HG03342 (cell line): ENCODE measurements at regions not wholly inside any gene's neighbourhood (a gene's known extent, or its start where the extent isn't known, plus 50 kb on each side); places are given as distances from the start of the nearest gene placed in this dataset.
A peak's percentile ranks its signal among the peaks of the same experiment; 100 is the strongest.
"Not testable (repeated sequence)": the region's sequence is repeated elsewhere in the genome, so short reads cannot be mapped to it uniquely, and the experiment has no call there.

Experiments
- ATAC-seq: cut with Tn5 transposase; IDR thresholded peaks from one replicate; pipeline ENCODE4 v1.9.1; 2021; ENCODE audit warnings: mild to moderate bottlenecking, moderate library complexity; ENCODE audit not compliant: unreplicated experiment

DNA sequence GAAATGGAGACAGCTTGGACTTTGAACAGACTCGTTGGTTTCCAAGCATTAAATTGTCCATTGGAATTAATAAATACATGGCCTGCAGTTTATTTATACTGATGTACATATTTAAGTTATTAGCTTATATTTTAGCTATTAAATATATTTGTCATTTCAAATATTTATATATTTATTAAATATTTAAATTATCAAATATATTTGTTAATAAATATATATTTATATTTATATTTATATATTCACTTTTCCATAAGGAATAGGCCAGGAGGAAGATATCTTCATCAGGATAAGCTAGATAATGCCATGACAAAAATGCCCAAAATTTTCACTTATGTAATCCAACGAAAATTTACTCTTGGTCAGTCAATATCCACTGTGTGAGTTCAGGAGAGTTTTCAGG lies 229.9 kb downstream of the ZNF608 start:
- ATAC-seq = no peak

DNA sequence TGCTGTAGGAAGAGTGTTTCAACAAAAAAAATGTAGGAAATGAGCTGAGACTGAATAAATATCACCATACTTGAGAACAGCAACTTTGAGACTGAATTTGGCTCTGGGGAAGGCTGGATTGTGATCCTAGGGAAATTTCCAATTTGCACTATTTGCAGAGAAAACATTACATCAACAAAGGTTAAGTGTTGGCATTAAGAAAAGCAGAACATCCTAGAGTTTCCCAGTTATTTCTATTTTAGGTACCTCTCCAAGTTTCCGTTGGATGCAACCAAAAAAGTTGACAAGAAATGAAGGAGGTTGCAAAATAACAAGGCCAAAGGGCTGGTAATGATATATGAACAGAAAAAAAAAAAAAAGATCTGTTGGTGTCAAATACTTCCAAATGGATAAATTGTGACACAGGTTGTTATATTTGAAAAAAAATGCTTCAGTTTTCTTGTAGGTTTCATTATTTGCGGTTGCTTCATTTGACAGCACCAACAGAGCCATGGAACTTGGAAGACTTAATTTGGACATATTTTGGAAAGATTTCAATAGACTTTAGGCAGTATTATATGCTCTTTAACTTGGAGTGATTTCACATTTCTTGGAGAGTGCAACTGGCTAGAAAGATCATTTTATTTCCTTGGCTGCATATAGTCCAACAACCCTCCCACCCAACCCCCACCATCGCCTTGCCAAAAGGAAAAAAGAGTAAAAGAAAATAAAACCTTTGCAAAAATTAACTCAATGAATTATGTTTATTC lies 230.8 kb downstream of the ZNF608 start:
- ATAC-seq = no peak

DNA sequence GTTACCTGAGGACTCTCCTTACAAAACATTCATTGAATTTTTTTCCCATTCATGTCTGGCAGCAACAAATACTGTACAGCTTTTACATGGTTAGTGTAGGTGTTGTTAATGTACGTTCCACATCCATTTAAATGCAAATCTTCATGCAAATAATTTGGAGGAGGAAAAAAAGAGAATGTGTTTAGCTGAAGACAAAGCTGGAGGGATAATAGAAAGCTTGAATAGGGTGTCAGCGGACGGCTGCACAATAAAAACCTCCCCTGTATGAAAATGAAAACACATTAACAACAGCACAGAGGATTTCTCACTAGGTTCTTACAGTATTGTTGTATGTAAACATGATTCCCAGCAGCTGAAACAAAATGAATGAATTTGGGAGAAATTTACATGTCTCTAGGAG lies 231.5 kb downstream of the ZNF608 start:
- no peak for ATAC-seq

DNA sequence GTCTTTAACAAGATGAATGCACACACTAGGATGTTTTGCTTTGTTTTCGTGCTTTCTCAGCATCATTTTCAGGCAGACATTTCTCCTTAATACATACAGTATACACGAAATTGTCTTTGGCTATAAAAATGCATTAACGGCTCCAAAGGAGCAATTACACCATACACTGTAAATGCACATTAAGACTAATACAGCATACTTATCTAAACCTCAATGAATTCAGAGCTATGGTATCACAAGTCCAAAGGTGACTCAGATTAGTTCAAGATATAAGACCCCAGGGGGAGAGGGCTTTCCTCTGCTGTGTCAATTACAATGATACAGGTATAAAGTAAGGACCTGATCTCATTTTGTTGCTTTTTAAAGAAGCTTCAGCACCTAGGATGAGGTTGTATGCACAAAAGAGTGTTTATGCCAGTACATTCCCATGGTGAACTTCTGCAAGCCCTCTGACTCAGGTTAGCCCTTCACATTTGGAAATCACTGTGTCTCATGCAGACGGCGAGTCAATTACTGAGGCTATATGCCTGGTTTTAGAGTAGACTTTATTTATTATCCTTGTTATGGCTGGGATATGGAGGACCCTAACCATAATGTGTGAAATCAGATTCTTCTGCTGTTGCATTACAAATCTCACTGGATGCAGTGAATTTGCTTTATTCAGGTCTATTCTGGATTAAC lies 233.3 kb downstream of the ZNF608 start:
- ATAC-seq = no peak

DNA sequence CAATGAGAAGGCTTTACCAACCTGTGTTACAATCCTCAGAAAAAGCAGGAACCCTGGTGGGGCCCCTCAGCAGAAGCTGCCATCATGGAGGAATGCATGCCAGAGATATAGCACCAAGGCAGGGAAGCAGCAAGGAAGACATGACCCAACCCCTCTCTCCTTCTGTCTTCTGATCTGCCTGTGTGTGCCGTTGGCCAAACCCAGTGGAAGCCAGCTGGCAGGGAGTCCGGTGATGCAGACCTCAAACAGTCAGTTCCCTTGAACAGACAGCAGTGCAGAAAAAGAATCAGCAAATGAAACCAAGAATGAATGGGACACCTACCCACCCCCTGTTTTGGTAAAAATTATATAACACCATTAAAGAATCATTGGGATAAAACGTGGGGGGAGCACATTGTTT lies 234.2 kb downstream of the ZNF608 start:
- ATAC-seq = no peak

DNA sequence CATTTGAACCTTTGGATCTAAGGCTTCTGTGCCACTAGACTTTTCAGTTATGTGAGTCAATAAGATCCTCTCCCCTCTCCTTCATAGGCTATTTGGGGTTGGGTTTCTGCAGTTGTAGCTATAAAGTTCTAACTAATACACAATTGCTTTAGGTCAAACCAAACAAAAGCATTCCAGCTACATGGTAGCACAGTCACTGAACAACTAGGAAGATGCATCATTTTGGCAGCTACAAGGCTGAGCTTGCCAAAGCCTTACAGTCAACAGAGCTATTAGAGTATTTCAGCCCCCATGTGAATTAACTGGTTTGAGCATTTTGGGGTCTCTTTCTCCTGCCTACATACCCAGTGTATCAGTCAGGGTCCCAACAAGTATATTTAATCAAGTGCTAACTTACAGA lies 234.6 kb downstream of the ZNF608 start:
- no peak for ATAC-seq

DNA sequence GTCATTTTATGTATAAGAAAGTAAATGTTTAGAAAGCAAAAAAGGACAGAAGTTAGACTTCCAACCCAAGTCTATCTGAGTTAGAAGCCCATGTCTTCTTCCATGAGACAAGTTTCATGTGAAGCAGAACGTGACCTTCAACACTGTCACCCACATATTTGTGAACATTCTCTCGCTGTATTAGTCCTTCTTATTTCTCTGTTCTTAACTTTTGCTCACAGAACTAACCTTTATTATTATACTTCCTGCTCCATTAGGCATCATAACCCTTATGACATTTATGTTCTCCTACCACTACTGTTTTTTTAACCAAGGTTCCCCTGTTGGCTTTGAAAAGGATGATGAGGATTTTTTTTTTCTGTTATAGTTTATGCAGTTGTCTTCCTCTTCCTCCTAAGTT lies 238.8 kb downstream of the ZNF608 start:
- no peak for ATAC-seq

DNA sequence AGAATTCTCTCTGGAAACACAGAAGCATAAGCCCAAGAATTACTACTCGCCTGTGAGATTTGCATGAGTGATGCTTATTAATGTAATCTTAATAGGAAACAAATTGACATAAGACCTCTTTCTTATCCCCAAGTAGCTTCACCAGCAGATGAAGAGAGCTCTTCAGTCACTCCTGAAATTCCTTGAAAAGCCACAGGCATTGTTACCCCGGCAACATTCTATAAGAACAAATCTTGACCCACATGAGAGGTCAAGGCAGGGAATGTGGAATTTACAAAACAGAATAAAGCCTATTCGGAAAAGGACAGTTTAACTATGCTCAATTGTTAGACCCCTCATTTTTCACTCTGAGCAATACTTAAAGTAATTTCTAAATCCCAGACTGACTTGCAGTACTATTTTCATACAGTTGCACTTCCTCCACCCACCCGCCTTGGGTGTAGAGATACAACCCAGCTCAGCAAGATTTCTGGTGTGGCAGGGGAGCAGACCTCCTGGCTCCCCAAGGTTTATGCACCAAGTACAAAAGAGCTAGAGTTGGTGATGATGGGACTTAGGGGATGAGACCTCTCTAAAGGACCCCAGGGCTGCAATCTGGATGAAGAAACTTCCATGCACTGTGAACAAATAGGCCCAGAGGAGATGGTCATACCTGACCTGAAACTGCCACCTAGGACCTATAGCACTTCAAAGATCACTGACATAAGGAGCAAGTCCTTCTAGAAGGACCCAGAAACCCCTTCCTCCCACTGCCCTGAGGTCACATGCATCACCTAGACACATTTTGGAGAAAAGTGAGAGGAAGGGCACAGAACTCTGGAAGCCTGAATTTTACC lies 242.1 kb downstream of the ZNF608 start:
- peak; percentile 89 for ATAC-seq

DNA sequence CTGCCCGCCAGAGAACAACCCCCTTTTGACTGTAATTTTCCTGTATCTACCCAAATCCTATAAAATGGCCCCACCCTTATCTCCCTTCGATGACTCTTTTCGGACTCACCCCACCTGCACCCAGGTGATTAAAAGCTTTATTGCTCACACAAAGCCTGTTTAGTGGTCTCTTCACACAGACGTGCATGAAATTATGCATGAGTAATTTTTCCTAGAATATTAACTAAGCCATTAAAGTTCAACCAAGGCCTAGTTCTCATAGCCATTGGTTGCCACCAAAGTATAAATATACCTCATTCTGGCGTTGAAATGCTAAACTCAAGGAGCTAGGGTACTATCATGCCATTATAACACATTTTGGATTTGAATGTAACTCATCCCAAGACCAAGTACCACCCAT lies 243.9 kb downstream of the ZNF608 start:
- ATAC-seq = no peak

DNA sequence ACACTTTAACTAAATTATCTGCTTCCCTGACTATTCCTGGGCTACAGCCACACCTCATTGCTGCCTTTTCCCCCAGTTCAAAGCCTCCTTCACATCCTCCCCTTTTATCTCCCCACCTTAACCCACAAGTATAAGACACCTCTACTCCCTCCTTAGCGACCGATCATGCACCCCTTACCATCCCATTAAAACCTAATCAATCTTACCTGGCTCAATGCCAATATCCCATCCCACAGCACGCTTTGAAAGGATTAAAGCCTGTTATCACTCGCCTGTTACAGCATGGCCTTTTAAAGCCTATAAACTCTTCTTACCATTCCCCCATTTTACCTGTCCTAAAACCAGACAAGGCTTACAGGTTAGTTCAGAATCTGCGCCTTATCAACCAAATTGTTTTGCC lies 246.6 kb downstream of the ZNF608 start:
- ATAC-seq = not testable (repeated sequence)

DNA sequence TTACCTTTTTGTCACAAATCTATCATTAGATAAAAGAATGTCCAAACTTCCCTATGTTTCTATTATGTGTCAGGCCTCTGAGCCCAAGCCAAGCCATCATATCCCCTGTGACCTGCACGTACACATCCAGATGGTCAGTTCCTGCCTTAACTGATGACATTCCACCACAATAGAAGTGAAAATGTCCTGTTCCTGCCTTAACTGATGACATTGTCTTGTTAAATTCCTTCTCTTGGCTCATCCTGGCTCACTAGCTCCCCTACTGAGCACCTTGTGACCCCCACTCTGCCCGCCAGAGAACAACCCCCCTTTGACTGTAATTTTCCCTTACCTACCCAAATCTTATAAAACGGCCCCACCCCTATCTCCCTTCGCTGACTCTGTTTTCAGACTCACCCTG lies 249.5 kb downstream of the ZNF608 start:
- not testable (repeated sequence) for ATAC-seq

DNA sequence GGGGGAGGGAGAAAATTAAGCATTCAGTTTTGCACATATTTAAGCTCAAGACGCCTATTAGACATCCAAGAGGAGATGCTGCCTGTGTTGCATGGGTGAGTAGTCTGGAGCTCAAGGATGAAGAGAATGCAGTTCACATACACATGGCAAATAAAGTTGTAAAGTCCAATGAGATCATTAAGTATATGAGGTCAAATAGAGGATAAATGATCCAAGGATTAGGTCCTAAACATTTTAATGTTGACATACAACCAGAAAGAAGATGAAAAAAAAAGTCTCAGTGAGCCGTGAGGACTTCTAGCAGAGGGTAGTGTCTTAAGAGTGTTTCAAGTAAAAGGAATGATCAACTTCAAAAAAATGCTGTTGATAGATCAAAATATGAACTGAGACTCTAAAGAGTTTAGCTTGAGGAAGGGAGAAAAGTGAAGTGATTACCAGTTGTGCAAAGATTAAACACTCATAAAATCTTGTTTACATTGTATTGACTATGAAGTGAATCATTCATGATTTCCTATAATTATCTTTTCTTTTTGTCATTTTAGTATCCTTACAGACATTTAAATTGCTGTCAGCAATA lies 251.8 kb downstream of the ZNF608 start:
- ATAC-seq = no peak

DNA sequence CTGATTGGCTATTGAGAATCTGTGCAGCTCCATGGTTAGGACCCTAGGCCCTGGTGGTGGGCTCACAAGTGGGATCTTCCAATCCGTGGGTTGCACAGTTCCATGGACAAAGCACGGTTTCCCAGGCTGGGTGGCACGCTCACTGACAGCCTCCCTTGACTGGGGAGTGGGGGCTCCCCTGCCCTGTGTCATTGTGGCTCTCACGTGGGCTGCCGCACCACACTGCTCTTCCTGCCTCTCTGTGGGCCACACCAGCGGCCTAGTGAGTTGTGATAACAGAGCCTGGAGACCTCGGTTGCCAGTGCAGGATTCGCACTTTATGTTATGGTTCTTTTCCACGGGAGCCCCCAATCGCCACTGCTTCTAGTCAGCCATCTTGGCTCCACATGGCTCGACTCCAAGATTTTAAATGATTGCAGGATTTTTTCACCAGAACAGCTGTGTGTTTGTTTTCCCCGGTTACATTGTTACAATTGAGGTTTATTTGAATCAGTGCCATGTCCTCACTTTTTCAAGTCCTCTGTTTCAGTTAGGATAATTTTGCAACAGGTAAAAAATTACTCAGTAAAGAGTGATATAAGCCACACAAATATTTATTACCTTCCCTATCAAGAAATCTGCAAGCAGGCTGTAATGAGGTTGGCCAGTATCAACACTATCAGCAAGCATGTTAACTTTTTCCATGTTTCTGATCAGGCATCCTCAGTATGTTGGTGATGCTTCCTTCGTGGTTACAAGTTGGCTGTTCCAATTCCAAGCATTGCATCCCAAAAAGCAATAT lies 253.8 kb downstream of the ZNF608 start:
- ATAC-seq = no peak

DNA sequence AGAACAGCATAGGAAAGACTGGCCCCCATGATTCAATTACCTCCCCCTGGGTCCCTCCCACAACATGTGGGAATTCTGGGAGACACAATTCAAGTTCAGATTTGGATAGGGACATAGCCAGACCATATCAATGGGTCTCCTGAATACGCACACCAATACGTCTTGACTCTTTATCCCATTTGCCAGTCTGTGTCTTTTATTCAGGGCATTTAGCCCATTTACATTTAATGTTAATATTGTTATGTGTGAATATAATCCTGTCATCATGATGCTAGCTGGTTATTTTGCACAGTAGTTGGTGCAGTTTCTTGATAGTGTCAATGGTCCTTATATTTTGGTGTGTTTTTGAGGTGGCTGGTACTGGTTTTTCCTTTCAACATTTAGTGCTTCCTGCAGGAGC lies 256.1 kb downstream of the ZNF608 start:
- not testable (repeated sequence) for ATAC-seq

DNA sequence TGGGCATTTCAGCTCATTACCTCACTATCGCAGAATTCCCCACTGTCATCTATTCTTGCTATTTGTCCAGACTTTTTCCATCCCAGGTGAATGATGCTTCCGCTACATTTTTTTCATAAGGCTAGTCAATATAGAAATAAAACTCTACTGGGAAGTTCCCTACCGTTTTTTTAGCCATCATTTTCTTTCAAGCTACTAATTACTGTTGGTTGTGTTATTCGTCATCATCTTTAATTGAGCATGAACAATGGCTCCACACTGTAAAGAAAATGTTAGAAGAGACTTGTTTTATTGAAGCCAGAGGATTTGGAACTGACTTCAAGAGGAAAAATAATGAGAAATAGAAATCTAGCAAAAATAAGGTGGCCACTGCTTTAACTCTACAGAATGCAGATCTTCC lies 265.0 kb downstream of the ZNF608 start:
- no peak for ATAC-seq

DNA sequence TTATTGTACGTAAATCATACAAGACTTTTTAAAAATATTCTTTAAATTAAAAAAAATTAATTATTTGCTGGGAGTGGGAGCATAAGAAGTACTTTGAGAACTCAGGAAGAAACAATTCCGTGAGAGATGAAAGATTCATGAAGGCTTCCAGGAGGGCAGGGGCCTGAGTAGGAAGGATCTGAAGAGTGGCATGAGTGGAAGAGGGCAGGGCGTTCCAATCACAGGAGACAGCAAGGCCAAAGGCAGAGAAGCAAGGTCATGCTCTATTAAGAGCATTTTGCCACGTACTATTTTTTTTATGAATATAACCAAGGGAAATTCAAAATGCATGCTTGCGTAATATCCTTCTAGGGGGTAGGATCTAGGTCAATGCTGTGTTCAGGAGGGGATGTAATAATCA lies 265.5 kb downstream of the ZNF608 start:
- ATAC-seq = no peak

DNA sequence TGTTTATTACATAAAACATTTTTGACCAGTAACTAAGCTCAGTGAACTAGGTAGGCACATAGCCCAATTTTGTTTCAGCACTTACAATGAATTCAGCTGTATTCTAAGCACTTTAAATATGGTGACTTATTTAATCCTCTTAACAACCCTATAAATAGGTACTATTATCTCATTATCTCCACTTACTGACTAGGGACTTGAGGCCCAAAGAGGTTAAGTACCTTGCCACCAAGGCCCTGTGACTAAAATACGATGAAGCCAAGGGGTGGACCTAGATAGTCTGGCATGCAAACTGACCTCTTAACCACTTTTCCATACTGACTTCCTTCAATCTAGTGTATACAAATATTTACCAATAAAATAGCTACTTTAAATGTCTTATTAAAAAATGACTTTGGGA lies 266.4 kb downstream of the ZNF608 start:
- ATAC-seq = no peak

DNA sequence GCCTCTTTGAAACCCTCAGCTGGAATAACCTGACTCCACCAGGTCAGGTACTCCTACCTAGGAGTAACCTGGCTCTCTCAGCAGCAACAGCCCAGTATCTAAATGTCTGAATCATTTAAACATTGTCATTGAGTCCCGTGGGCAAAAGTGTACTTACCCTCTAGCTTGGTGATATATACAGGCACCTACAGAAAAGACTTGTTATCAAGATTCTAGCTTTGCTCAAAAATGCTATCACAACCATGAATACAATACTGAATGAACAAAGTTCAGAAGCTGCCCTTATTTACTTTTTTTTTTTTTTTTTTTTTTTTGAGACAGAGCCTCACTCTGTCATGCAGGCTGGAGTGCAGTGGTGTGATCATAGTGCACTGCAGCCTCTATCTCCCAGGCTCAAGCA lies 268.2 kb downstream of the ZNF608 start:
- no peak for ATAC-seq

DNA sequence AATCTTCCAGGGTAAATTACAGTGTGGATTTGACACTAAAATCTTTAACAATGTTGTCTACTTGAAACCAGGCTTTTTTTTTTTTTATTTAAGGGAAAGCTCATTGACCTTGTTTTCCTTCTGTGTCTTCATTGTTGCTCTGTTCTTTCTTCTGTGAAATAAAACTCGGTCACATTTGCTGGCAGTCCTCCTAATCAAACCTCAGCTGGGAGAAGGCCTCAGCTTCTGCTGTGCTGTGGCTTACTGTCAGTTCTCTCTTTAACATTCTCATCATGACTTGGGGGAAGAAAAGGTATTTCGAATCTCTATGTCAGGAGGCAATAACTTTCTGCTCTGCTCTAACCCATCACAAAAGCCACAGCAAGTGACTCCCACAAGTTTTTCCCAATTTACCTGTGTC lies 268.9 kb downstream of the ZNF608 start:
- ATAC-seq = no peak

DNA sequence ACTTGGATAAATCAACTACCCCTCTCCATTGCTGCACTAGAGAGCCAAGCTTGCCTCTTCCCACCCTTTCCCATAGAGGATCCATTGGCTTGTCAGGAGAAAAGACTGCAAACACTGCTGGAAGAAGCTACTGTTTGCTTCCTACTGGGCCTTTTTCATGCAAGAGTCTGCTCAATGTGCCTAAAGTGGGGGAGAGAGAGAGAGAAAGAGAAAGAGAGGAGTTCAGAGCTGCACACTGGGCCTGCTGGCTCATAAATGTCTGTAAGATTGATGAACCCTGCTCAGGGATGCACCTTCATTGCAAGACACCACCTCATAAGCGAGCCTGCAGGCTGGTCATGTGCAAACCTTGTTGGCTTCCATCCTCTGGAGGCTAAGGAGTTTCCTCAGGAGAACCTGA lies 269.4 kb downstream of the ZNF608 start:
- no peak for ATAC-seq
